ENCODE measurements at regions not wholly inside any gene's neighbourhood (a gene's known extent, or its start where the extent isn't known, plus 50 kb on each side); places are given as distances from the start of the nearest gene placed in this dataset.
"Not testable (repeated sequence)": the region's sequence is repeated elsewhere in the genome, so short reads cannot be mapped to it uniquely, and the experiment has no call there.

- TF ChIP-seq, protein P1, sequence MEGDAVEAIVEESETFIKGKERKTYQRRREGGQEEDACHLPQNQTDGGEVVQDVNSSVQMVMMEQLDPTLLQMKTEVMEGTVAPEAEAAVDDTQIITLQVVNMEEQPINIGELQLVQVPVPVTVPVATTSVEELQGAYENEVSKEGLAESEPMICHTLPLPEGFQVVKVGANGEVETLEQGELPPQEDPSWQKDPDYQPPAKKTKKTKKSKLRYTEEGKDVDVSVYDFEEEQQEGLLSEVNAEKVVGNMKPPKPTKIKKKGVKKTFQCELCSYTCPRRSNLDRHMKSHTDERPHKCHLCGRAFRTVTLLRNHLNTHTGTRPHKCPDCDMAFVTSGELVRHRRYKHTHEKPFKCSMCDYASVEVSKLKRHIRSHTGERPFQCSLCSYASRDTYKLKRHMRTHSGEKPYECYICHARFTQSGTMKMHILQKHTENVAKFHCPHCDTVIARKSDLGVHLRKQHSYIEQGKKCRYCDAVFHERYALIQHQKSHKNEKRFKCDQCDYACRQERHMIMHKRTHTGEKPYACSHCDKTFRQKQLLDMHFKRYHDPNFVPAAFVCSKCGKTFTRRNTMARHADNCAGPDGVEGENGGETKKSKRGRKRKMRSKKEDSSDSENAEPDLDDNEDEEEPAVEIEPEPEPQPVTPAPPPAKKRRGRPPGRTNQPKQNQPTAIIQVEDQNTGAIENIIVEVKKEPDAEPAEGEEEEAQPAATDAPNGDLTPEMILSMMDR (IDR thresholded peaks at IDR 0.05), result no peak
- TF ChIP-seq POLR2A (IDR thresholded peaks at IDR 0.05), result no peak
- WGBS, 2 donors, result 63 to 77% methylated on average over 4 of the region's 4 CpGs
- no peaks in the 10 kb centered on the region for H3K36me3 ChIP-seq (ENCODE audit: low read depth, missing control alignments)
- H3K4me3 ChIP-seq, result no peak overlapping the region
- intact Hi-C loops (cut with DNase I; ENCODE audit: low total_unique reads), result no loop called here
- H3K27ac ChIP-seq, result no peak overlapping the region
- H3K27me3 ChIP-seq, result no peaks in the 10 kb centered on the region
- no peaks in the 10 kb centered on the region for H3K9me3 ChIP-seq
- H3K4me1 ChIP-seq, result no peaks in the 10 kb centered on the region
- DNase-seq, result no peak
Observed at GRCh38 chr4:18111081-18111480, 89.5 kb upstream of the LCORL start.

DNA sequence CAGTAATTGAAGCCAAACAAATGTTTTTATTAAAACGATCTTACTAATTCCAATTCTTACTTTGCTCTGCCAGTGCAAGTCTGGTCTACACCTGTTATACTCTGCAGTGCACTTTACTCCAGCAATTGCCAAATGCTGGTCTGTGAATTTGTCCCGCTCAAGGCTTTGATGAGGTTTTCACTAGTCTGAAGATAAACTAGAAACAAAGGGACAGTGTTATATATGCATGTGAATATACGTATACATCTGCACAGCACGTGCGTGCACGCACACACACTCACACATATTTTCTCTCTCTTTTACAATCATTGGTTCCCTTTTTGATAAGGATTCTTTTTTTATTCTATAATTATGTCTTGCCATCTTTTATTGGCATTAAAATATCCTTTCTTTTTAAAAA, 88.5 kb upstream of the LCORL start:
- Histone ChIP-seq H3K36me3 (ENCODE audit: low read depth, missing control alignments) (no peaks in the 10 kb centered on the region), H3K9me3 (no peaks in the 10 kb centered on the region), H3K27ac (no peak overlapping the region), H3K4me1 (no peaks in the 10 kb centered on the region), H3K27me3 (no peaks in the 10 kb centered on the region), H3K4me3 (no peak overlapping the region)
- no peak for DNase-seq
- intact Hi-C loops (cut with DNase I; ENCODE audit: low total_unique reads), result no loop called here
- TF ChIP-seq, protein P1 (IDR thresholded peaks at IDR 0.05), result no peak
- TF ChIP-seq POLR2A (IDR thresholded peaks at IDR 0.05), result no peak
- WGBS, 2 donors, result 50 to 61% methylated on average over 6 of the region's 6 CpGs

DNA sequence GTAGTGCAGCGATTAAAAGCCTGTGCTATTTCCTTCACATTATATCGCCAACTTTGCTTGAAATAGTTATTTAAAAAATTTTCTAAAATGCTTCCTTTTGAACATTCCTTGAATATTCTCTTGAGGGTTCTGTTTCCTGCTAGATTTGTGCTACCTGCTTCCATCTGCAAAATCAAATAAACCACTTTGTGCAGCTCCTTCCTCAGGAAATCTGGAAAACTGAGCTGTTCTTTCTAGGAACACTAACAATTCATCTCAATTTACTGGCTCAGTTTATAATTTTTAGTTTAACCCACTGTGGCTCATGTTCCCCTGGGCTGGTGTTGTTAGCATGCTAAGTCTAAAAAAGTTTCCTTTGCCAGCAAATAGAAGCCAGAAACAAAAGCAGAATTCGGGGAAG, 88.1 kb upstream of the LCORL start:
- H3K27ac ChIP-seq, result no peak overlapping the region
- H3K36me3 ChIP-seq (ENCODE audit: low read depth, missing control alignments), result no peaks in the 10 kb centered on the region
- H3K27me3 ChIP-seq, result no peaks in the 10 kb centered on the region
- TF ChIP-seq POLR2A (IDR thresholded peaks at IDR 0.05), result no peak
- TF ChIP-seq, protein P1 (IDR thresholded peaks at IDR 0.05), result no peak
- 31 to 51% methylated on average over 3 of the region's 3 CpGs for WGBS, 2 donors
- H3K4me3 ChIP-seq, result no peak overlapping the region
- H3K4me1 ChIP-seq, result no peaks in the 10 kb centered on the region
- no peak for DNase-seq
- intact Hi-C loops (cut with DNase I; ENCODE audit: low total_unique reads), result no loop called here
- H3K9me3 ChIP-seq, result no peaks in the 10 kb centered on the region

DNA sequence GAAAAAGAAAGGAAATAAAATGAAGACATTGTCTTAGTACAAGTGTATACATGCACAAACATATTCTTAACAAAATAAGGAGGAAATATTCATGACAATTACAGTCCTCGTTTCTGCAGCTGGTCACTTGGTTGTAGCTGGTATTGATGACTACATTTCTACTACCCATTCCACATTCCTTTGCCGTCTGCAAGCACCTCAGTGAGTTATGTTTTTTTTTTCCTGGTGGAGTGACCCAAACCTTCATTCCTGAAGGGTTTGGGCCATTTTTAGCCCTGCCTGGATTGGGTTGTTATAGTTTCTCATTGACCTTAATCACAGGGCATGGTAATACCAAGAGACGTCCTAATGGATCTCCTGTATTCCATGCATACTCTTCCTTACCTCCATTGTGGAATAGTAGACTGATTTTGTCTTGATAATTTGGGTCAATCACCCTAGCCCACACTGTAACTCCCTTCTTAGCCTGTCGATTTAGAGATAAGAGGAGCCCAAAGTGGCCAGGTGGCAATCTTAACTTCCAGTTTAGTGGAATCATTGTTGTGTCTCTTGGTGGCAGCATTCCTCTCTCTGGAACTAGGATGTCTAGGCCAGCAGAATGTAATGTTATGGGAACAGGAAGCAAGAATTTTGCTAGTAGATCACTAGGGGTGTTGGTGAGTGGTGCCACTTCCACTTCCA, 86.4 kb upstream of the LCORL start:
- H3K27me3 ChIP-seq; intact Hi-C loops (cut with DNase I; ENCODE audit: low total_unique reads); DNase-seq; H3K36me3 ChIP-seq (ENCODE audit: low read depth, missing control alignments); H3K4me1 ChIP-seq; H3K4me3 ChIP-seq; H3K9me3 ChIP-seq; H3K27ac ChIP-seq: not testable (repeated sequence)
- 75 to 89% methylated on average over 4 of the region's 4 CpGs for WGBS, 2 donors

- intact Hi-C loops (cut with DNase I; ENCODE audit: low total_unique reads), result no loop called here
- TF ChIP-seq, protein P1 (IDR thresholded peaks at IDR 0.05), result no peak
- TF ChIP-seq POLR2A (IDR thresholded peaks at IDR 0.05), result no peak
- DNase-seq, result no peak
- WGBS, 2 donors, result 51 to 67% methylated on average over 5 of the region's 5 CpGs
- no peaks in the 10 kb centered on the region for H3K4me1 ChIP-seq
- no peaks in the 10 kb centered on the region for H3K27me3 ChIP-seq
- H3K36me3 ChIP-seq (ENCODE audit: low read depth, missing control alignments), result no peaks in the 10 kb centered on the region
- no peak overlapping the region for H3K27ac ChIP-seq
- no peaks in the 10 kb centered on the region for H3K9me3 ChIP-seq
- no peak overlapping the region for H3K4me3 ChIP-seq
Observed at GRCh38 chr4:18106620-18107019, 85.1 kb upstream of the LCORL start.

All from testis (tissue), 2 donors.